Activated naive CD4-positive, alpha-beta T cell treated with anti-CD3 and anti-CD28 coated beads, Interleukin-2, amount 10 ng/mL, durations not matched to agents 7 days and 5 days (primary cell): ENCODE measurements at regions not wholly inside any gene's neighbourhood (a gene's known extent, or its start where the extent isn't known, plus 50 kb on each side); places are given as distances from the start of the nearest gene placed in this dataset.

Experiments used
- CTCF ChIA-PET: fragments of 350-600 bp; sonication (Branson Sonifier 250); formaldehyde crosslinking; loops from one replicate; lab custom pipeline; 2021; ENCODE audit warnings: antibody characterized with exemption; lab: Charles Lee
- DNase-seq: peaks from one replicate; pipeline ENCODE4 v3.0.0-alpha.2; 2020
- H3K27ac Mint-ChIP-seq: one replicate; pipeline ENCODE4 v1.8.0; 2021; ENCODE audit warnings: mild to moderate bottlenecking, moderate library complexity, mixed read lengths
- H3K27me3 Mint-ChIP-seq: one replicate; pipeline ENCODE4 v1.8.0; 2021; ENCODE audit warnings: mild to moderate bottlenecking, mixed read lengths
- H3K36me3 Mint-ChIP-seq: one replicate; pipeline ENCODE4 v1.8.0; 2021; ENCODE audit warnings: mixed read lengths
- H3K4me1 Mint-ChIP-seq: one replicate; pipeline ENCODE4 v1.8.0; 2021; ENCODE audit warnings: mixed read lengths
- H3K4me3 Mint-ChIP-seq: one replicate; pipeline ENCODE4 v1.8.0; 2021; ENCODE audit warnings: mild to moderate bottlenecking, moderate library complexity, mixed read lengths
- H3K9me3 Mint-ChIP-seq: one replicate; pipeline ENCODE4 v1.8.0; 2021; ENCODE audit warnings: mixed read lengths

GRCh38 chr4:4781936-4782707 is 77.3 kb upstream of the MSX1 start:
- no peak for DNase-seq
- Mint-ChIP-seq H3K36me3 (no peaks in the 10 kb centered on the region), H3K27me3 (no peaks in the 10 kb centered on the region), H3K4me3 (no peak overlapping the region), H3K9me3 (peaks cover 12% of the 10 kb centered on the region), H3K4me1 (no peaks in the 10 kb centered on the region), H3K27ac (no peak overlapping the region)
- CTCF ChIA-PET = no interaction called here

DNA sequence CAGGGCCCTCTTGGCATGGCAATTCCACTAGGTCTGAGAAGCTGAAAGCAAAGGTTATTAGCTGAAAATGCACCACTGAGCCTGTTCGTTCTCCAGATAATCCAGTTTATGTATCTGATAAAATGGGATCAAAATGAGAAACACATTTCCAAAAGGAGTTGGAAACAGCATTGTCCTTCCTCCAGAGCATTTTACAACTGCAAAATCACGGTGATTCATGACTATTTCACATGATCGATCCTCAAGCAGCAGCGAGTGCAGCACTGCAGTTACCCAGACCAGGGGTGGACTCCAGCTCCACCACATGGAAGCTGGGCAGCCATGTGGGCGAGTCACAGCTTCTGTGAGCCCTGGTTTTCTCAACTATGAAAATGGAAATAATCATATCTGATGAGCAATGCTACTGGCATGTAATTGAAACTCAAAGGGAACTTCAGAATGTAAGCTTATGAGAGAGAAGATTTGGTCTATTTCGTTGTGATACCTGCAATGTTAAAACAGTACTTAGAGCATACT is 78.7 kb upstream of the MSX1 start:
- no peak overlapping the region for H3K4me3 Mint-ChIP-seq
- no peak overlapping the region for H3K27ac Mint-ChIP-seq
- no peaks in the 10 kb centered on the region for H3K27me3 Mint-ChIP-seq
- peaks cover 10% of the 10 kb centered on the region for H3K9me3 Mint-ChIP-seq
- no peaks in the 10 kb centered on the region for H3K4me1 Mint-ChIP-seq
- H3K36me3 Mint-ChIP-seq = no peaks in the 10 kb centered on the region
- CTCF ChIA-PET = no interaction called here
- DNase-seq = no peak

- no peak overlapping the region for H3K4me3 Mint-ChIP-seq
- H3K27me3 Mint-ChIP-seq = no peaks in the 10 kb centered on the region
- no peak overlapping the region for H3K27ac Mint-ChIP-seq
- H3K9me3 Mint-ChIP-seq = peaks cover 7% of the 10 kb centered on the region
- no peaks in the 10 kb centered on the region for H3K36me3 Mint-ChIP-seq
- CTCF ChIA-PET = no interaction called here
- no peak for DNase-seq
- no peaks in the 10 kb centered on the region for H3K4me1 Mint-ChIP-seq
Measured at GRCh38 chr4:4779486-4779885, 80.0 kb upstream of the MSX1 start.

DNA sequence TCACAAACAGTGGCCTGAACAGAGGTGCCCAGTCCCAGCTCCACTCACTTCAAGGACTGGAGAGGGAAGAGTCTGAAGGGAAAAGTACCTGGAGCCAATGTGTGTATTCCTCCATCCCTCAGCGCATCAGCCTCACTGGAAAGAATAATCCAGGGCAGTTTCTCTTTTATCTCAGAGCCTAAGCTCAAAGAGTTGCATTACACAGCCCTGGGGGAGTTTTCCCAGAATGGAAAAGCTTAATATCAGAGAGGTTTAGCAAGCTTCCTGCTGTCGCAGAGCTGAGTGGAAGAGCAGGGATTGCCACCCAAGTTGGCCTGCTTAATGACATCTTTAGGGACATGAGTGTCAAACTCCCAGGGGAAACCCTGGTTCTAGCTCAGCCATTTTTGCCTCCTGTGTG is 80.4 kb upstream of the MSX1 start:
- CTCF ChIA-PET = no interaction called here
- no peak overlapping the region for H3K4me3 Mint-ChIP-seq
- no peak overlapping the region for H3K27ac Mint-ChIP-seq
- no peak for DNase-seq
- no peaks in the 10 kb centered on the region for H3K27me3 Mint-ChIP-seq
- H3K9me3 Mint-ChIP-seq = peaks cover 7% of the 10 kb centered on the region
- no peaks in the 10 kb centered on the region for H3K4me1 Mint-ChIP-seq
- H3K36me3 Mint-ChIP-seq = no peaks in the 10 kb centered on the region

GRCh38 chr4:4778554-4778953 is 80.9 kb upstream of the MSX1 start:
- Mint-ChIP-seq H3K9me3 (peaks cover 7% of the 10 kb centered on the region), H3K4me3 (no peak overlapping the region), H3K36me3 (no peaks in the 10 kb centered on the region), H3K27me3 (no peaks in the 10 kb centered on the region), H3K4me1 (no peaks in the 10 kb centered on the region), H3K27ac (no peak overlapping the region)
- no peak for DNase-seq
- CTCF ChIA-PET = no interaction called here

- Mint-ChIP-seq H3K27ac (no peak overlapping the region), H3K27me3 (no peaks in the 10 kb centered on the region), H3K4me3 (no peak overlapping the region), H3K36me3 (no peaks in the 10 kb centered on the region), H3K4me1 (no peaks in the 10 kb centered on the region), H3K9me3 (peaks cover 4% of the 10 kb centered on the region)
- CTCF ChIA-PET = no interaction called here
- no peak for DNase-seq
Measured at GRCh38 chr4:4776934-4777333, 82.5 kb upstream of the MSX1 start.

GRCh38 chr4:4776335-4776734 is 83.1 kb upstream of the MSX1 start:
- no peaks in the 10 kb centered on the region for H3K4me1 Mint-ChIP-seq
- H3K36me3 Mint-ChIP-seq = no peaks in the 10 kb centered on the region
- DNase-seq = no peak
- H3K4me3 Mint-ChIP-seq = no peak overlapping the region
- H3K9me3 Mint-ChIP-seq = peaks cover 3% of the 10 kb centered on the region
- no peak overlapping the region for H3K27ac Mint-ChIP-seq
- CTCF ChIA-PET = no interaction called here
- no peaks in the 10 kb centered on the region for H3K27me3 Mint-ChIP-seq

DNA sequence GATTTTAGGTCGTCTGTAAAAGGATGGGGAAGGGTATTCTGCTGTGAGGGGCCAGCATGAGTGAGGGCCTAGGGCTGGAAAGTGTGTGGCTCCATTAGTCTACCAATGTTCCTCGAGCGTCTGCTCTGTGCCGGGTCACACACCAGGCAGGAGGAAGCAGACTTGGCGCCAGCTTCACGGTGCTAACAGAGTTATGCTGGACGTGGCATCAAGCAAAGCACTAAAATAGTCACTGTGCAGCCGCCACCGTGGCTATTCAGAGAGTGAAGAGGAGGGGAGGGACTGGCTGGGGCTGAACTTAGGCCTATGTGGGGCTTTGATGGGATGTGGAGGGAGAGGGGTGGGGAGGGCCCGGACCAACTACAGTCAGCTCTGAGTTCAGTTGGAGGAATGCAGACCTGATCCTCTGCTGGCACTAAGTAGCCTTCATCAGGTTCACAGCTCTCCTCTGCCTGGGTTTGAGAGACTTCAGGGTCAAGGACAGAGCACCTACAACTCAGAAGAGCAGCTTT is 83.9 kb upstream of the MSX1 start:
- H3K4me1 Mint-ChIP-seq = no peaks in the 10 kb centered on the region
- DNase-seq = no peak
- H3K4me3 Mint-ChIP-seq = no peak overlapping the region
- H3K36me3 Mint-ChIP-seq = no peaks in the 10 kb centered on the region
- H3K27ac Mint-ChIP-seq = no peak overlapping the region
- H3K27me3 Mint-ChIP-seq = no peaks in the 10 kb centered on the region
- H3K9me3 Mint-ChIP-seq = peaks cover 2% of the 10 kb centered on the region
- CTCF ChIA-PET = no interaction called here

- Mint-ChIP-seq H3K27ac (no peak overlapping the region), H3K4me3 (no peak overlapping the region), H3K36me3 (no peaks in the 10 kb centered on the region), H3K4me1 (no peaks in the 10 kb centered on the region), H3K9me3 (no peaks in the 10 kb centered on the region), H3K27me3 (no peaks in the 10 kb centered on the region)
- CTCF ChIA-PET = no interaction called here
- DNase-seq = no peak
Measured at GRCh38 chr4:4772534-4772933, 86.9 kb upstream of the MSX1 start.

- Mint-ChIP-seq H3K4me3 (no peak overlapping the region), H3K4me1 (no peaks in the 10 kb centered on the region), H3K27me3 (no peaks in the 10 kb centered on the region), H3K36me3 (no peaks in the 10 kb centered on the region), H3K9me3 (peaks cover 4% of the 10 kb centered on the region), H3K27ac (no peak overlapping the region)
- CTCF ChIA-PET = no interaction called here
- DNase-seq = no peak
Measured at GRCh38 chr4:4771160-4771559, 88.3 kb upstream of the MSX1 start.

DNA sequence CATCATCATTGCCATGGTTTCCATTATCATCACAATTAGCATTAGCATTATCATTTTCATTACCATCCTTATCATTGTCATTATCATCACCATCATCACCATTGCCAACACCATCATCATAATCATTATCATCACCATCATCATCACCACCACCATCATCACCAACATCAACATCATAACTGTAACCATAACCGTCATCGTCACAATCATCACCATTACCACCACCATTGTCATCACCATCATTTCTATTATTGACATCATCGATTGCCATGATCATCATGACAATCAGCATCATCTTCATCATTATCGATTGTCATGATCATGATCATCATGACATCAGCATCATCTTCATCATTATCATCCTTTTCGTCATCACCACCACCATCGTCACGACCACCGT is 88.9 kb upstream of the MSX1 start:
- CTCF ChIA-PET = no interaction called here
- no peaks in the 10 kb centered on the region for H3K4me1 Mint-ChIP-seq
- H3K4me3 Mint-ChIP-seq = no peak overlapping the region
- no peaks in the 10 kb centered on the region for H3K27me3 Mint-ChIP-seq
- H3K36me3 Mint-ChIP-seq = no peaks in the 10 kb centered on the region
- no peak overlapping the region for H3K27ac Mint-ChIP-seq
- no peak for DNase-seq
- H3K9me3 Mint-ChIP-seq = peaks cover 5% of the 10 kb centered on the region

DNA sequence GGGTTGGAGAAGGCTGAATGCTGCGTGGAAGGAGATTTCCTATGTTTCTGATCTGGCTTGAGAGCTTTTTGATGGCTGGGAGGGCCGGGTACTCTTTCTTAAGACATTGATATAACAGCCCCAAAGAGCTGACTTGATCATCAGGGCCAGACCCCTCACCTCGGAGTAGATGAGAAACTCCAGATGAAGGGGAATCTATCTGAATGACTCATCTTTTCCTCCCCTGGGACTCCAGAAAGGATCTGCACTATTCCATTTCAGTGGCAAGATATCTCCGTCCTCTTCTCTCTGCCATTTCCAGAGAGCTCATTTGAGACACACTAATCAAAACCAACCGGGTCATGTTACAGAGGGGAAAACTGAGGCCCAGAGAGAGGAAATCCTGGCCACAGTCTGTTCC is 92.9 kb upstream of the MSX1 start:
- CTCF ChIA-PET = no interaction called here
- H3K4me1 Mint-ChIP-seq = peaks cover 10% of the 10 kb centered on the region

DNA sequence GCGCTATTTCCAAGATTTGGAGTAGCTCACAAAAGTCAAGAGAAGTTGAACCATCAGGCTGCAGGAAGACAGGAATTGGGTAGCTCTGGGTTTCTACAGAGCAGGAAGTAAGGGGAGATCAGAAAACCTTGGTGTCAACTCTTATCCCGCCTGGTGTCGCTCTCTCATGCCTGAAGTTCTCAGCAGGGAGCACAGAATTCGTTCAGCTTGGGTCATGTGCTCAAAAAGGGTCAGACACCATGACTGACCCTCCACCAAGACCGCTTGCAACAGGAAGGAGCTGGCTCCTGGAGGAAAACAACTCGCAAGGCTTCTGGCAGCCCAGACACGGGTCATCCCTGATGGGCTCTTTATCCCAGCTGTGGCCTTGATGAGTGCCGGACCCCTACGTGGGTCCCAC is 93.7 kb upstream of the MSX1 start:
- CTCF ChIA-PET = no interaction called here
- H3K4me1 Mint-ChIP-seq = peaks cover 10% of the 10 kb centered on the region
- no peaks in the 10 kb centered on the region for H3K27me3 Mint-ChIP-seq
- H3K4me3 Mint-ChIP-seq = no peak overlapping the region
- H3K27ac Mint-ChIP-seq = no peak overlapping the region
- DNase-seq = no peak
- H3K9me3 Mint-ChIP-seq = peaks cover 13% of the 10 kb centered on the region
- H3K36me3 Mint-ChIP-seq = no peaks in the 10 kb centered on the region

More for the DNA sequence above, 92.9 kb upstream of the MSX1 start:
- no peak overlapping the region for H3K27ac Mint-ChIP-seq
- H3K4me3 Mint-ChIP-seq = no peak overlapping the region
- no peaks in the 10 kb centered on the region for H3K27me3 Mint-ChIP-seq
- DNase-seq = no peak
- no peaks in the 10 kb centered on the region for H3K36me3 Mint-ChIP-seq
- H3K9me3 Mint-ChIP-seq = peaks cover 13% of the 10 kb centered on the region

DNA sequence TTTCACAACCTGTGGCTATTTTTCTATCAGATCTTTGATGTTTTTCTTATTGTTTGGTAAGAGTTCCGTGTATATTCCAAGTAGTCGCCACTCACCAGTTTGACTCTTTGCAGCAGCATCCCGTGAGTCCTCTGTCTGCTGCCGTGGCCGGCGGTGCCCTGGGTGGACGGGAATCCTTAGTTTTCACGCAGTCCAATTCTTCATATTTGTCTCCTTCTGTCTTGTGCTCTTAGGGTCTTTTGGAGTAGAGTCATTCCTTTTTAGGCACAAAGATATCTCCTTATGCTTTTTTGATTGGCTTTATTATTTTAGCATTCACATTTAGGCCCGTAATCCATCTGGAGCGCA is 94.9 kb upstream of the MSX1 start:
- DNase-seq = no peak
- Mint-ChIP-seq H3K36me3 (no peaks in the 10 kb centered on the region), H3K27ac (no peak overlapping the region), H3K4me3 (no peak overlapping the region), H3K9me3 (peaks cover 13% of the 10 kb centered on the region), H3K4me1 (peaks cover 10% of the 10 kb centered on the region), H3K27me3 (no peaks in the 10 kb centered on the region)
- CTCF ChIA-PET = no interaction called here

GRCh38 chr4:4763822-4764557 is 95.5 kb upstream of the MSX1 start:
- Mint-ChIP-seq H3K27me3 (no peaks in the 10 kb centered on the region), H3K4me3 (no peak overlapping the region), H3K36me3 (no peaks in the 10 kb centered on the region), H3K4me1 (peaks cover 10% of the 10 kb centered on the region), H3K27ac (no peak overlapping the region), H3K9me3 (peaks cover 13% of the 10 kb centered on the region)
- DNase-seq = no peak
- CTCF ChIA-PET = no interaction called here
